GM12874 (cell line): ENCODE measurements at regions not wholly inside any gene's neighbourhood (a gene's known extent, or its start where the extent isn't known, plus 50 kb on each side); places are given as distances from the start of the nearest gene placed in this dataset.

Experiments used
- CTCF ChIP-seq: IDR thresholded peaks from 2 replicates; pipeline ENCODE4 v1.5.1; 2011; ENCODE audit warnings: low read depth, mild to moderate bottlenecking, control low read depth, low read length, moderate library complexity; ENCODE audit not compliant: insufficient read depth

DNA sequence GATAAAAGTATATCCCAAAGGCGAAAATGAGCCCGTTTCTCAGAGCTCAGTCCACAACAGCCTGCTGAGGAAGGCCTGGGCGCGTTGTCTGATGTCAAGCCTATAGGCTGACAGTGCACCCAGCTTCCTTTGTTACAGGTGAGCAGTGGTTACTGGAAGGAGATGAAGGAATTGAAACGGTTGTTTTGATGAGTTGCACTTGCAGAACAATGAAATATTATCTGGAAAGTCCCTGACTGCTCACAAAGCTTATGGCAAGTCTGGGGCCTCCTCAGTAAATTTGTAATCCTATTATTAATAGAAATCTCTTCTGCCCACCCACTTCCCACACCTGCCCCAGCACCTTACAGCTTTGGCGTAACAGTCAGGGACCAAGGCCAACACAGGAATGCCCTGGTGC is 77.8 kb downstream of the C11orf91 start:
- TF ChIP-seq CTCF, result no peak

- no peak for TF ChIP-seq CTCF
These were observed 78.4 kb downstream of the C11orf91 start for GRCh38 chr11:33622186-33622585.

- no peak for TF ChIP-seq CTCF
These were observed 80.0 kb downstream of the C11orf91 start for GRCh38 chr11:33620423-33621171.

- no peak for TF ChIP-seq CTCF
These were observed 81.7 kb downstream of the C11orf91 start for GRCh38 chr11:33618956-33619355.

GRCh38 chr11:33618351-33618710 is 82.3 kb downstream of the C11orf91 start:
- TF ChIP-seq CTCF, result no peak

DNA sequence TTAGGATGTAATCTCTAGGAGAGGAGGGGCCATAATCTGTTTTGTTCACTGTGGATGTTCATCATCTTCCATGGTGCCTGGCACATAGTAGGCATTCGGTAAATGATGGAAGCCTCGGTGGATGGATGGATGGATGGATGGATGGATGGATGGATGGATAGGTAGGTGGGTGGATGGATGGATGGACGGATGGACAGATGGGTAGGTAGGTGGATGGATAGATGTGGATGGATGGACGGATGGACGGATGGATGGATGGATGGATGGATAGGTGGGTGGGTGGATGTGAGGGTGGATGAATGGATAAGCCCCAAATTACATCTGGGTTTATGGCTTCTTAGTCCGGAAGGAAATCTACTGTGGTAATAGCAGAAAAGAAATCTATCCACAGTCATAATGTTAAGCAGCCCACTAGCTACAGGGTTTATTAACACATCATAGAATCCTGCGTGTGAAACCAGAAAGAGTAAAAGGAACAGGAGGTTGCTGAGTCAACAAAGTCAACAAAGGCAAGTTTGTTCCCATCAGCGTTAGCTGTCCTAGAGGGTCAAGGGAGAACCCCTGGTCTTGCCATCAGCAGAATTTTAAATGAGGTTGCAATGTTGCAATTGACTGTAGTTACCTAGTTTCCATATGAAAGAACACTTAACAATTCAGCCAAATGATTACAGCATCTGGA is 82.8 kb downstream of the C11orf91 start:
- no peak for TF ChIP-seq CTCF

- no peak for TF ChIP-seq CTCF
These were observed 84.1 kb downstream of the C11orf91 start for GRCh38 chr11:33616552-33616951.
